ENCODE measurements at regions not wholly inside any gene's neighbourhood (a gene's known extent, or its start where the extent isn't known, plus 50 kb on each side); places are given as distances from the start of the nearest gene placed in this dataset.

- Histone ChIP-seq H4K20me1 (ENCODE audit: control insufficient read depth, insufficient read depth) (no peaks in the 10 kb centered on the region), H3K36me3 (ENCODE audit: control insufficient read depth in 2 of 2, insufficient read depth in 2 of 2, low read length in 1 of 2) (no peaks in the 10 kb centered on the region), H3K9ac (ENCODE audit: control insufficient read depth, insufficient read depth, low read length) (no peak overlapping the region), H3K4me1 (ENCODE audit: control insufficient read depth, insufficient read depth, low read length) (no peaks in the 10 kb centered on the region), H3K79me2 (ENCODE audit: control insufficient read depth, insufficient read depth, low read length) (no peaks in the 10 kb centered on the region), H3K4me2 (ENCODE audit: control insufficient read depth, insufficient read depth) (no peak overlapping the region), H3K4me3 (no peak overlapping the region), H2AFZ (ENCODE audit: control insufficient read depth, low read depth, low read length) (no peak overlapping the region), H3K27ac (ENCODE audit: control insufficient read depth, insufficient read depth) (no peak overlapping the region), H3K27me3 (replicated peaks in 1 of 2; ENCODE audit: control insufficient read depth in 2 of 2, insufficient read depth in 2 of 2, low read length in 1 of 2) (no peaks in the 10 kb centered on the region), H3K9me3 (replicated peaks; ENCODE audit: control insufficient read depth, insufficient read depth, low read length) (no peaks in the 10 kb centered on the region)
- BruUV-seq (replicated peaks) = no TSS peak
- ATAC-seq (no peak), DNase-seq (ENCODE audit: low read depth, low spot score) (no peak), FAIRE-seq (no peak)
- ChIA-PET SMC1A (ENCODE audit: uncharacterized antibody, unreplicated experiment) (interaction anchor here (1.3 kb wide), 1 partner anchor 367 kb away, joined by 3 read pairs; no protein-coding TSS in a partner anchor), RAD21 (ENCODE audit: unreplicated experiment) (no interaction called here), POLR2A (no interaction called here), CTCF (no interaction called here)
- in situ Hi-C loops (cut with MboI) = no loop called here
- 5% methylated on average over 3 of the region's 3 CpGs for WGBS (ENCODE audit: insufficient coverage, insufficient replicate concordance, low lambda C conversion rate, missing lambda C conversion rate)
- intact Hi-C loops (cut with micrococcal nuclease; ENCODE audit: unreplicated experiment) = no loop called here
- TF ChIP-seq RAD51 (IDR thresholded peaks at IDR 0.05) = no peak
- no peak for TF ChIP-seq SUPT20H (IDR thresholded peaks at IDR 0.05; ENCODE audit: borderline replicate concordance, control insufficient read depth, low read depth, low read length)
- no peak for TF ChIP-seq ZBTB33 (IDR thresholded peaks at IDR 0.05)
- no peak for TF ChIP-seq CEBPB (IDR thresholded peaks at IDR 0.05; ENCODE audit: borderline replicate concordance in 1 of 2, low read depth in 2 of 2, low read length in 2 of 2)
- no peak for TF ChIP-seq SP1 (IDR thresholded peaks at IDR 0.05; ENCODE audit: low read depth, low read length)
- TF ChIP-seq SREBF2 (IDR thresholded peaks at IDR 0.05; ENCODE audit: low read length) = no peak
- no peak for TF ChIP-seq ESRRA (IDR thresholded peaks at IDR 0.05; ENCODE audit: low read length)
- no peak for TF ChIP-seq RAD21 (IDR thresholded peaks at IDR 0.05; ENCODE audit: insufficient read depth, low read depth, low read length)
These were observed 52.1 kb upstream of the MYOCD start for GRCh38 chr17:12613566-12613965.

Data from GM12878 (cell line).